ENCODE measurements at regions not wholly inside any gene's neighbourhood (a gene's known extent, or its start where the extent isn't known, plus 50 kb on each side); places are given as distances from the start of the nearest gene placed in this dataset.
A peak's percentile ranks its signal among the peaks of the same experiment; 100 is the strongest.

GRCh38 chr5:125411744-125412560 lies 665.5 kb upstream of the ZNF608 start:
- Histone ChIP-seq H3K4me1 (ENCODE audit: insufficient read depth, low read length, poor library complexity, severe bottlenecking) (peaks cover 37% of the 10 kb centered on the region), H3K79me2 (ENCODE audit: insufficient read depth, low read depth, low read length) (no peaks in the 10 kb centered on the region), H3K9me3 (ENCODE audit: low read length) (peaks cover 2% of the 10 kb centered on the region; the same call in 1 of the 2 replicates), H3K36me3 (ENCODE audit: insufficient read depth, low read length) (no peaks in the 10 kb centered on the region), H2AFZ (ENCODE audit: low read length) (peak overlapping the region; percentile 93), H4K20me1 (ENCODE audit: insufficient read depth, low read length) (no peaks in the 10 kb centered on the region), H3K4me3 (ENCODE audit: low read depth, low read length, poor library complexity, severe bottlenecking) (peak overlapping the region; percentile 46), H3K27ac (ENCODE audit: low read depth, low read length, poor library complexity, severe bottlenecking) (no peak overlapping the region), H3K4me2 (ENCODE audit: low read length) (peak overlapping the region; percentile 81), H3K9me2 (ENCODE audit: insufficient read depth, low read length) (no peaks in the 10 kb centered on the region)
- DNase-seq (ENCODE audit: low spot score) = peak; percentile 45
- TF ChIP-seq EZH2phosphoT487 (IDR thresholded peaks at IDR 0.05; ENCODE audit: borderline replicate concordance, low read depth, low read length) = no peak
- TF ChIP-seq CTCF (conservative IDR thresholded peaks at IDR 0.05; ENCODE audit: low read length) = no peak
- no TSS peak for BruUV-seq (replicated peaks)
- intact Hi-C loops (cut with micrococcal nuclease; ENCODE audit: unreplicated experiment) = no loop called here
- ChIA-PET CTCF (ENCODE audit: unreplicated experiment) (no interaction called here), POLR2A (interaction anchor here (0.6 to 1.4 kb wide), 5 partner anchors 13 to 560 kb away, joined by 3 to 4 read pairs (median 3); no protein-coding TSS in a partner anchor)

- H3K9me2 ChIP-seq (ENCODE audit: insufficient read depth, low read length) = no peaks in the 10 kb centered on the region
- H2AFZ ChIP-seq (ENCODE audit: low read length) = peak overlapping the region; percentile 93
- H4K20me1 ChIP-seq (ENCODE audit: insufficient read depth, low read length) = no peaks in the 10 kb centered on the region
- intact Hi-C loops (cut with micrococcal nuclease; ENCODE audit: unreplicated experiment) = no loop called here
- no peaks in the 10 kb centered on the region for H3K79me2 ChIP-seq (ENCODE audit: insufficient read depth, low read depth, low read length)
- H3K4me3 ChIP-seq (ENCODE audit: low read depth, low read length, poor library complexity, severe bottlenecking) = no peak overlapping the region
- POLR2A ChIA-PET = interaction anchor here (1.4 kb wide), 1 partner anchor 12 kb away, joined by 3 read pairs; no protein-coding TSS in a partner anchor
- H3K36me3 ChIP-seq (ENCODE audit: insufficient read depth, low read length) = no peaks in the 10 kb centered on the region
- peak; percentile 37 for DNase-seq (ENCODE audit: low spot score)
- H3K9me3 ChIP-seq (ENCODE audit: low read length) = no peaks in the 10 kb centered on the region
- peaks cover 37% of the 10 kb centered on the region for H3K4me1 ChIP-seq (ENCODE audit: insufficient read depth, low read length, poor library complexity, severe bottlenecking)
- H3K27ac ChIP-seq (ENCODE audit: low read depth, low read length, poor library complexity, severe bottlenecking) = no peak overlapping the region
- peak overlapping the region; percentile 81 for H3K4me2 ChIP-seq (ENCODE audit: low read length)
- no TSS peak for BruUV-seq (replicated peaks)
- TF ChIP-seq EZH2phosphoT487 (IDR thresholded peaks at IDR 0.05; ENCODE audit: borderline replicate concordance, low read depth, low read length) (no peak), CTCF (conservative IDR thresholded peaks at IDR 0.05; ENCODE audit: low read length) (peak; percentile 40; the same call in 1 of the 2 replicates)
- CTCF ChIA-PET (ENCODE audit: unreplicated experiment) = no interaction called here
These were observed 666.4 kb upstream of the ZNF608 start for GRCh38 chr5:125412561-125413495.
